ENCODE measurements at regions not wholly inside any gene's neighbourhood (a gene's known extent, or its start where the extent isn't known, plus 50 kb on each side); places are given as distances from the start of the nearest gene placed in this dataset.

- TF ChIP-seq CREB1 (IDR thresholded peaks at IDR 0.05; ENCODE audit: low read depth), result no peak
- TF ChIP-seq FOXM1 (IDR thresholded peaks at IDR 0.05; ENCODE audit: borderline replicate concordance, low read depth), result no peak
- TF ChIP-seq EGR1 (IDR thresholded peaks at IDR 0.05), result no peak
- no peak for TF ChIP-seq EP300 (IDR thresholded peaks at IDR 0.05; ENCODE audit: borderline replicate concordance)
- no peak for TF ChIP-seq TCF12 (IDR thresholded peaks at IDR 0.05; ENCODE audit: low read depth)
- no peak for TF ChIP-seq TAF1 (IDR thresholded peaks at IDR 0.05; ENCODE audit: low read depth)
These were observed 101.1 kb upstream of the TAB2 start for GRCh38 chr6:149216459-149216858.
